ENCODE measurements at regions not wholly inside any gene's neighbourhood (a gene's known extent, or its start where the extent isn't known, plus 50 kb on each side); places are given as distances from the start of the nearest gene placed in this dataset.

- TF ChIP-seq EZH2 (IDR thresholded peaks at IDR 0.05; ENCODE audit: borderline replicate concordance, low read depth, low read length, poor library complexity, severe bottlenecking) (no peak), CTCF (conservative IDR thresholded peaks at IDR 0.05; ENCODE audit: low read depth, low read length) (no peak)
These were observed 208.6 kb downstream of the CAAP1 start for GRCh38 chr9:26684029-26684428.

Measured in A673 (cell line).